ENCODE measurements at regions not wholly inside any gene's neighbourhood (a gene's known extent, or its start where the extent isn't known, plus 50 kb on each side); places are given as distances from the start of the nearest gene placed in this dataset.

- Histone ChIP-seq H3K4me1 (no peaks in the 10 kb centered on the region), H3K4me3 (no peak overlapping the region), H3K9me3 (peaks cover 0 to 20% (median 14%) of the 10 kb centered on the region in 11 donors), H3K27ac (no peak overlapping the region), H3K36me3 (no peaks in the 10 kb centered on the region), H3K27me3 (no peaks in the 10 kb centered on the region)
- intact Hi-C loops (cut with DNase I): no loop called here
- TF ChIP-seq CTCF (IDR thresholded peaks at IDR 0.05): no peak
- DNase-seq: no peak
- WGBS, 2 donors: 13 to 45% methylated on average over 1 of the region's 1 CpG
- no peak for ATAC-seq
These were observed 200.9 kb upstream of the CHRM2 start for GRCh38 chr7:136667584-136667983.

- Histone ChIP-seq H3K4me1 (no peaks in the 10 kb centered on the region), H3K4me3 (no peak overlapping the region), H3K27me3 (no peaks in the 10 kb centered on the region), H3K36me3 (no peaks in the 10 kb centered on the region), H3K9me3 (peaks cover 0 to 4% (median 0%) of the 10 kb centered on the region in 11 donors), H3K27ac (no peak overlapping the region)
- WGBS, 2 donors: 70 to 79% methylated on average over 5 of the region's 5 CpGs
- TF ChIP-seq CTCF (IDR thresholded peaks at IDR 0.05): no peak
- intact Hi-C loops (cut with DNase I): no loop called here
- DNase-seq (no peak), ATAC-seq (no peak)
These were observed 202.5 kb upstream of the CHRM2 start for GRCh38 chr7:136665878-136666509.

GRCh38 chr7:136664537-136664936, 203.9 kb upstream of the CHRM2 start:
- H3K27ac ChIP-seq: no peak overlapping the region
- no peak for TF ChIP-seq CTCF (IDR thresholded peaks at IDR 0.05)
- H3K27me3 ChIP-seq: no peaks in the 10 kb centered on the region
- H3K4me3 ChIP-seq: no peak overlapping the region
- 51 to 62% methylated on average over 1 of the region's 1 CpG for WGBS, 2 donors
- ATAC-seq: no peak
- intact Hi-C loops (cut with DNase I): no loop called here
- H3K4me1 ChIP-seq: no peaks in the 10 kb centered on the region
- no peaks in the 10 kb centered on the region for H3K9me3 ChIP-seq
- DNase-seq: no peak
- H3K36me3 ChIP-seq: no peaks in the 10 kb centered on the region

DNA sequence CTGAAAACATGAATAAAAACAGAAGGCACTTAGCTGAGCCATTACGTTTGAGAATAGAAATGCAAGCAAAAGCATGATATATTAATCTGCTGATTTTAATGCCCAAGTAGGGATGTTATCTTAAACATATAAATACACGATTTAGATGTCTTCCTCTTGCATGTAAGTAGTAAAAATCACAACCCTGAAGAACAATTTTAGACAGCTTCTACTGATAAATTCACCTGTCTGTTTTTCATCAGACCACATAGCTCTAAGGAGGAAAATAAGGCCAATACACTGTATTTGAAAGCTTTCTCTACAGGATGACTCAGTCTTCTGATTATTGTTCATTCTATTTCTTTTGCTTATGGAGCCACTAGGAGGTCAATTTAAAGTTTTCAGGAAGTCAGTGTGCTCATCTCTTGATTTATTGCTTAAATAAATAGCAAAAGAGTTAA, 210.9 kb upstream of the CHRM2 start:
- DNase-seq (no peak), ATAC-seq (no peak)
- Histone ChIP-seq H3K27me3 (no peaks in the 10 kb centered on the region), H3K27ac (no peak overlapping the region), H3K9me3 (no peaks in the 10 kb centered on the region), H3K4me1 (no peaks in the 10 kb centered on the region), H3K4me3 (no peak overlapping the region), H3K36me3 (no peaks in the 10 kb centered on the region)
- TF ChIP-seq CTCF (IDR thresholded peaks at IDR 0.05): no peak
- intact Hi-C loops (cut with DNase I): no loop called here
- 40 to 73% methylated on average over 2 of the region's 2 CpGs for WGBS, 2 donors
